HCT116 (cell line): ENCODE measurements at regions not wholly inside any gene's neighbourhood (a gene's known extent, or its start where the extent isn't known, plus 50 kb on each side); places are given as distances from the start of the nearest gene placed in this dataset.

Source experiments
- ATAC-seq: fragments of 200-7000 bp; cut with Tn5 transposase; 2 replicates; pipeline ENCODE4 v1.9.1; 2020; ENCODE audit warnings: mild to moderate bottlenecking, moderate library complexity
- BruUV-seq: library from RNA; stranded (reverse); fragments of 400-500 nt; replicated peaks from 2 replicates; lab custom pipeline; 2021; lab: Mats Ljungman, UMichigan
- CTCF ChIA-PET: fragments of 300-600 bp; sonication (Branson Sonifier 250); formaldehyde crosslinking; loops from one replicate; lab custom pipeline; 2021; ENCODE audit warnings: antibody characterized with exemption; lab: Charles Lee
- POLR2A ChIA-PET: fragments of 300-600, 350-600 bp; sonication (Branson Sonifier 250); formaldehyde crosslinking; loops from one replicate; lab custom pipeline; 2021; ENCODE audit warnings: antibody characterized with exemption; lab: Charles Lee
- RAD21 ChIA-PET, 2 experiments: fragments of 300-600 bp; sonication (Branson Sonifier 250); formaldehyde crosslinking; loops; one replicate each; lab custom pipeline; 2023; ENCODE audit warnings: low total read pairs in 2 of 2; ENCODE audit not compliant: uncharacterized antibody in 2 of 2, unreplicated experiment in 2 of 2, low non-redundant PET in 1 of 2; lab: Charles Lee
- DNase-seq: peaks from one replicate; pipeline ENCODE4 v3.0.0-alpha.2; 2010; ENCODE audit warnings: low read depth, low spot score
- H2AFZ ChIP-seq: fragments of 200-600 bp; shearing (Covaris generic), sonication (generic); 2 replicates; pipeline ENCODE4 v1.6.1; 2017; ENCODE audit warnings: low read depth, mixed run types, mixed read lengths, antibody characterized with exemption, low read length; ENCODE audit not compliant: poor library complexity, severe bottlenecking
- H3K27ac ChIP-seq: 2 replicates; pipeline ENCODE4 v1.5.1; 2012; ENCODE audit warnings: low read depth, low read length
- H3K27me3 ChIP-seq: fragments of 200-600 bp; sonication (generic); 2 replicates; pipeline ENCODE4 v1.6.1; 2016; ENCODE audit warnings: mixed run types, low read length, mixed read lengths; ENCODE audit not compliant: insufficient read depth
- H3K36me3 ChIP-seq, 2 experiments: fragments of 200-500 bp in 1 of 2; fragments of 200-600 bp in 1 of 2; sonication (Bioruptor generic) in 1 of 2; sonication (generic) in 1 of 2; 2 replicates each; pipeline versions ENCODE4 v1.5.1 to v1.6.1; 2014 to 2016; ENCODE audit warnings: low read length in 2 of 2, inconsistent platforms in 1 of 2, mixed read lengths in 1 of 2, mixed run types in 1 of 2; ENCODE audit not compliant: insufficient read depth in 2 of 2, control insufficient read depth in 1 of 2
- H3K4me1 ChIP-seq, 2 experiments: fragments of 200-600 bp in 1 of 2; sonication (generic) in 1 of 2; 2 replicates each; pipeline versions ENCODE4 v1.5.1 to v1.6.1; 2012 to 2017; ENCODE audit warnings: low read length in 2 of 2, inconsistent platforms in 1 of 2, mild to moderate bottlenecking in 1 of 2, mixed read lengths in 1 of 2, mixed run types in 1 of 2, moderate library complexity in 1 of 2; ENCODE audit not compliant: insufficient read depth in 2 of 2, control insufficient read depth in 1 of 2
- H3K4me2 ChIP-seq: fragments of 200-600 bp; sonication (generic); 2 replicates; pipeline ENCODE4 v1.6.1; 2017; ENCODE audit warnings: mixed run types, low read length, mixed read lengths
- H3K4me3 ChIP-seq, 2 experiments: fragments of 200-600 bp in 1 of 2; sonication (generic) in 1 of 2; replicated peaks in 1 of 2; 2 replicates each; pipeline ENCODE4 v1.5.1; 2011 to 2016; ENCODE audit warnings: low read length in 2 of 2, control low read depth in 1 of 2, low read depth in 1 of 2, mild to moderate bottlenecking in 1 of 2, mixed read lengths in 1 of 2, mixed run types in 1 of 2
- H3K79me2 ChIP-seq: fragments of 200-600 bp; sonication (generic); 2 replicates; pipeline ENCODE4 v1.6.1; 2017; ENCODE audit warnings: mild to moderate bottlenecking, mixed run types, low read length, moderate library complexity, mixed read lengths; ENCODE audit not compliant: insufficient read depth
- H3K9ac ChIP-seq: fragments of 200-600 bp; sonication (generic); 2 replicates; pipeline ENCODE4 v1.6.1; 2016; ENCODE audit warnings: low read length, mixed read lengths
- H3K9me2 ChIP-seq: fragments of 200-600 bp; sonication (generic), shearing (Covaris generic); 2 replicates; pipeline ENCODE4 v1.6.1; 2017; ENCODE audit warnings: mixed run types, mild to moderate bottlenecking, moderate library complexity; ENCODE audit not compliant: insufficient read depth
- H3K9me3 ChIP-seq, 2 experiments: fragments of 200-500 bp in 1 of 2; fragments of 200-600 bp in 1 of 2; sonication (Bioruptor generic) in 1 of 2; sonication (generic) in 1 of 2; 2 replicates each; pipeline ENCODE4 v1.6.1; 2014 to 2017; ENCODE audit warnings: low read length in 2 of 2, mixed read lengths in 2 of 2, inconsistent platforms in 1 of 2, low read depth in 1 of 2, mild to moderate bottlenecking in 1 of 2, mixed run types in 1 of 2, moderate library complexity in 1 of 2; ENCODE audit not compliant: control insufficient read depth in 1 of 2, insufficient read depth in 1 of 2
- H4K20me1 ChIP-seq: fragments of 200-600 bp; sonication (generic), shearing (Covaris generic); 2 replicates; pipeline ENCODE4 v1.6.1; 2017; ENCODE audit warnings: mixed run types, mild to moderate bottlenecking, moderate library complexity; ENCODE audit not compliant: insufficient read depth
- CBX3 ChIP-seq: IDR thresholded peaks from 2 replicates; pipeline ENCODE4 v1.6.1; 2012; ENCODE audit warnings: low read depth
- CTCF ChIP-seq, 3 experiments: fragments of 200-600 bp in 1 of 3; sonication (generic) in 1 of 3; IDR thresholded peaks in 2 of 3; conservative IDR thresholded peaks in 1 of 3; 2 replicates each; pipeline ENCODE4 v1.5.1; 2012 to 2017; ENCODE audit warnings: low read depth in 2 of 3, low read length in 2 of 3, antibody characterized with exemption in 1 of 3, borderline replicate concordance in 1 of 3, control low read depth in 1 of 3, mild to moderate bottlenecking in 1 of 3, mixed read lengths in 1 of 3, mixed run types in 1 of 3, moderate library complexity in 1 of 3; ENCODE audit not compliant: insufficient read depth in 1 of 3
- EGR1 ChIP-seq: IDR thresholded peaks from 2 replicates; pipeline ENCODE4 v1.6.1; 2012; ENCODE audit warnings: low read depth
- ELF1 ChIP-seq: IDR thresholded peaks from 2 replicates; pipeline ENCODE4 v1.6.1; 2012; ENCODE audit warnings: low read depth, borderline replicate concordance
- EZH2 ChIP-seq: fragments of 200-600 bp; sonication (generic); IDR thresholded peaks from 2 replicates; pipeline ENCODE4 v1.6.1; 2017; ENCODE audit warnings: antibody characterized with exemption, mixed run types
- EZH2phosphoT487 ChIP-seq: fragments of 200-600 bp; IDR thresholded peaks from 2 replicates; pipeline ENCODE4 v1.6.1; 2018; ENCODE audit warnings: antibody characterized with exemption, borderline replicate concordance
- FOSL1 ChIP-seq: IDR thresholded peaks from 2 replicates; pipeline ENCODE4 v1.6.1; 2012; ENCODE audit warnings: low read depth
- MAX ChIP-seq: IDR thresholded peaks from 2 replicates; pipeline ENCODE4 v1.6.1; 2012
- POLR2A ChIP-seq: IDR thresholded peaks from 2 replicates; pipeline ENCODE4 v1.7.0; 2011; ENCODE audit warnings: borderline replicate concordance; ENCODE audit not compliant: insufficient read depth, insufficient read length; ENCODE audit errors: extremely low read depth
- POLR2AphosphoS5 ChIP-seq: IDR thresholded peaks from 2 replicates; pipeline ENCODE4 v1.6.1; 2011; ENCODE audit warnings: mild to moderate bottlenecking, low read depth, low read length, moderate library complexity
- RAD21 ChIP-seq: IDR thresholded peaks from 2 replicates; pipeline ENCODE4 v1.6.1; 2012; ENCODE audit warnings: low read depth, mild to moderate bottlenecking
- REST ChIP-seq: IDR thresholded peaks from 2 replicates; pipeline ENCODE4 v1.6.1; 2012; ENCODE audit warnings: low read depth
- SP1 ChIP-seq: IDR thresholded peaks from 2 replicates; pipeline ENCODE4 v1.6.1; 2012; ENCODE audit warnings: low read depth
- SRF ChIP-seq: IDR thresholded peaks from 2 replicates; pipeline ENCODE4 v1.6.1; 2012; ENCODE audit warnings: low read depth
- ZNF274 ChIP-seq: fragments of 200-500 bp; sonication (Bioruptor generic); IDR thresholded peaks from 2 replicates; pipeline ENCODE4 v1.6.1; 2014; ENCODE audit warnings: mild to moderate bottlenecking, low read depth, low read length, inconsistent platforms
- intact Hi-C: fragments of 100-400 bp; cut with micrococcal nuclease; formaldehyde crosslinking; loops from 2 replicates; pipeline ENCODE4 v1.10.0; 2022
- TF ChIP-seq, protein P1 (sequence below): IDR thresholded peaks from 2 replicates; pipeline ENCODE4 v1.6.1; 2011; ENCODE audit warnings: mild to moderate bottlenecking, low read length, moderate library complexity; ENCODE audit not compliant: insufficient replicate concordance; ENCODE audit errors: extremely low read depth
- TF ChIP-seq, protein P2 (sequence below): IDR thresholded peaks from 2 replicates; pipeline ENCODE4 v1.6.1; 2012

- intact Hi-C loops: no loop called here
- no peak overlapping the region for H3K4me2 ChIP-seq
- TF ChIP-seq RAD21 (no peak), EGR1 (no peak), EZH2 (no peak), SRF (no peak), MAX (no peak), REST (no peak), POLR2AphosphoS5 (no peak), CBX3 (no peak), FOSL1 (no peak), EZH2phosphoT487 (no peak), POLR2A (no peak), ELF1 (no peak), ZNF274 (no peak), SP1 (no peak), CTCF (IDR thresholded peaks at IDR 0.05 in 2 of 3, conservative IDR thresholded peaks at IDR 0.05 in 1 of 3; ENCODE audit: borderline replicate concordance in 1 of 3, insufficient read depth in 1 of 3, low read depth in 2 of 3, low read length in 2 of 3) (no peak)
- TF ChIP-seq, protein P1, sequence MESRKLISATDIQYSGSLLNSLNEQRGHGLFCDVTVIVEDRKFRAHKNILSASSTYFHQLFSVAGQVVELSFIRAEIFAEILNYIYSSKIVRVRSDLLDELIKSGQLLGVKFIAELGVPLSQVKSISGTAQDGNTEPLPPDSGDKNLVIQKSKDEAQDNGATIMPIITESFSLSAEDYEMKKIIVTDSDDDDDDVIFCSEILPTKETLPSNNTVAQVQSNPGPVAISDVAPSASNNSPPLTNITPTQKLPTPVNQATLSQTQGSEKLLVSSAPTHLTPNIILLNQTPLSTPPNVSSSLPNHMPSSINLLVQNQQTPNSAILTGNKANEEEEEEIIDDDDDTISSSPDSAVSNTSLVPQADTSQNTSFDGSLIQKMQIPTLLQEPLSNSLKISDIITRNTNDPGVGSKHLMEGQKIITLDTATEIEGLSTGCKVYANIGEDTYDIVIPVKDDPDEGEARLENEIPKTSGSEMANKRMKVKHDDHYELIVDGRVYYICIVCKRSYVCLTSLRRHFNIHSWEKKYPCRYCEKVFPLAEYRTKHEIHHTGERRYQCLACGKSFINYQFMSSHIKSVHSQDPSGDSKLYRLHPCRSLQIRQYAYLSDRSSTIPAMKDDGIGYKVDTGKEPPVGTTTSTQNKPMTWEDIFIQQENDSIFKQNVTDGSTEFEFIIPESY: no peak
- TF ChIP-seq, protein P2, sequence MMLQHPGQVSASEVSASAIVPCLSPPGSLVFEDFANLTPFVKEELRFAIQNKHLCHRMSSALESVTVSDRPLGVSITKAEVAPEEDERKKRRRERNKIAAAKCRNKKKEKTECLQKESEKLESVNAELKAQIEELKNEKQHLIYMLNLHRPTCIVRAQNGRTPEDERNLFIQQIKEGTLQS: no peak
- TF ChIP-seq, all 23 proteins: peak for 0
- Histone ChIP-seq H3K9me2 (no peaks in the 10 kb centered on the region), H3K4me1 (peaks cover 0 to 8% of the 10 kb centered on the region in 2 experiments; a peak in 1 of 4 replicates), H3K9me3 (no peaks in the 10 kb centered on the region), H3K4me3 (no peak overlapping the region), H3K27me3 (no peaks in the 10 kb centered on the region), H4K20me1 (no peaks in the 10 kb centered on the region), H3K9ac (no peak overlapping the region), H3K36me3 (no peaks in the 10 kb centered on the region), H3K79me2 (no peaks in the 10 kb centered on the region), H2AFZ (no peak overlapping the region), H3K27ac (no peak overlapping the region)
- CTCF ChIA-PET: no interaction called here
- ATAC-seq (no peak), DNase-seq (no peak)
- BruUV-seq: no TSS peak
- RAD21 ChIA-PET: no interaction called here
- POLR2A ChIA-PET: no interaction called here
These were observed 232.7 kb upstream of the SNX7 start for GRCh38 chr1:98428864-98429263.
